Jurkat, Clone E6-1 (cell line): ENCODE measurements at regions not wholly inside any gene's neighbourhood (a gene's known extent, or its start where the extent isn't known, plus 50 kb on each side); places are given as distances from the start of the nearest gene placed in this dataset.

Experiments
- DNase-seq: peaks from one replicate; pipeline ENCODE4 v3.0.0-alpha.2; 2011; ENCODE audit warnings: low read depth, low spot score
- H3K4me3 ChIP-seq: 2 replicates; pipeline ENCODE4 v1.5.1; 2011; ENCODE audit warnings: mild to moderate bottlenecking, low read length, control low read depth, moderate library complexity

- DNase-seq = no peak
Observed at GRCh38 chr11:39174965-39175364, 2284.5 kb downstream of the LRRC4C start.

GRCh38 chr11:39174196-39174595 lies 2285.3 kb downstream of the LRRC4C start:
- no peak overlapping the region for H3K4me3 ChIP-seq
- no peak for DNase-seq

More at GRCh38 chr11:39174965-39175364, 2284.5 kb downstream of the LRRC4C start:
- H3K4me3 ChIP-seq = no peak overlapping the region

GRCh38 chr11:39165021-39165420 lies 2294.4 kb downstream of the LRRC4C start:
- H3K4me3 ChIP-seq = no peak overlapping the region
- no peak for DNase-seq

GRCh38 chr11:39149214-39149613 lies 2310.2 kb downstream of the LRRC4C start:
- H3K4me3 ChIP-seq = no peak overlapping the region
- no peak for DNase-seq

GRCh38 chr11:39145346-39145745 lies 2314.1 kb downstream of the LRRC4C start:
- no peak overlapping the region for H3K4me3 ChIP-seq
- DNase-seq = no peak

- DNase-seq = no peak
- H3K4me3 ChIP-seq = no peak overlapping the region
Observed at GRCh38 chr11:39144351-39145130, 2314.9 kb downstream of the LRRC4C start.

GRCh38 chr11:39139581-39139980 lies 2319.9 kb downstream of the LRRC4C start:
- H3K4me3 ChIP-seq = no peak overlapping the region
- no peak for DNase-seq

- no peak for DNase-seq
Observed at GRCh38 chr11:39120890-39121289, 2338.6 kb downstream of the LRRC4C start.

GRCh38 chr11:39113606-39114005 lies 2345.8 kb downstream of the LRRC4C start:
- DNase-seq = no peak
- H3K4me3 ChIP-seq = no peak overlapping the region

More at GRCh38 chr11:39120890-39121289, 2338.6 kb downstream of the LRRC4C start:
- H3K4me3 ChIP-seq = no peak overlapping the region

GRCh38 chr11:39102236-39102635 lies 2357.2 kb downstream of the LRRC4C start:
- no peak overlapping the region for H3K4me3 ChIP-seq
- DNase-seq = no peak

GRCh38 chr11:39078465-39078864 lies 2381.0 kb downstream of the LRRC4C start:
- no peak for DNase-seq
- H3K4me3 ChIP-seq = no peak overlapping the region

GRCh38 chr11:39037611-39038010 lies 2421.8 kb downstream of the LRRC4C start:
- DNase-seq = no peak
- no peak overlapping the region for H3K4me3 ChIP-seq

- no peak overlapping the region for H3K4me3 ChIP-seq
- no peak for DNase-seq
Observed at GRCh38 chr11:39036021-39036420, 2423.4 kb downstream of the LRRC4C start.

- DNase-seq = no peak
- H3K4me3 ChIP-seq = no peak overlapping the region
Observed at GRCh38 chr11:39021539-39021938, 2423.5 kb upstream of the RAG2 start.

- no peak overlapping the region for H3K4me3 ChIP-seq
- DNase-seq = no peak
Observed at GRCh38 chr11:39011797-39012196, 2413.8 kb upstream of the RAG2 start.

GRCh38 chr11:38990841-38991240 lies 2392.8 kb upstream of the RAG2 start:
- no peak overlapping the region for H3K4me3 ChIP-seq
- no peak for DNase-seq

- DNase-seq = no peak
- no peak overlapping the region for H3K4me3 ChIP-seq
Observed at GRCh38 chr11:38990139-38990538, 2392.1 kb upstream of the RAG2 start.

- no peak overlapping the region for H3K4me3 ChIP-seq
- no peak for DNase-seq
Observed at GRCh38 chr11:38988908-38989307, 2390.9 kb upstream of the RAG2 start.

GRCh38 chr11:38972220-38972619 lies 2374.2 kb upstream of the RAG2 start:
- DNase-seq = no peak
- no peak overlapping the region for H3K4me3 ChIP-seq

GRCh38 chr11:38971141-38971540 lies 2373.1 kb upstream of the RAG2 start:
- H3K4me3 ChIP-seq = no peak overlapping the region
- no peak for DNase-seq

- no peak for DNase-seq
- H3K4me3 ChIP-seq = no peak overlapping the region
Observed at GRCh38 chr11:38968951-38969350, 2370.9 kb upstream of the RAG2 start.
